GM13977 (cell line): ENCODE measurements at regions not wholly inside any gene's neighbourhood (a gene's known extent, or its start where the extent isn't known, plus 50 kb on each side); places are given as distances from the start of the nearest gene placed in this dataset.
"Not testable (repeated sequence)": the region's sequence is repeated elsewhere in the genome, so short reads cannot be mapped to it uniquely, and the experiment has no call there.

ENCODE experiments used
- DNase-seq: peaks from one replicate; pipeline ENCODE4 v3.0.0; 2012; ENCODE audit warnings: low spot score
- CTCF ChIP-seq: IDR thresholded peaks from 2 replicates; pipeline ENCODE4 v1.5.1; 2012; ENCODE audit warnings: mild to moderate bottlenecking, control low read depth; ENCODE audit not compliant: insufficient read depth; ENCODE audit errors: extremely low read depth, missing control alignments
- in situ Hi-C: fragments of 300-500 bp; cut with MboI; formaldehyde crosslinking; loops from one replicate; pipeline ENCODE4 v1.12.0; 2022; ENCODE audit warnings: low sequenced_read_pairs, low pct_unique_long_range_greater_than_20kb, mixed read lengths, inconsistent platforms; ENCODE audit not compliant: unreplicated experiment

- no peak for TF ChIP-seq CTCF
- in situ Hi-C loops = no loop called here
- no peak for DNase-seq
Measured at GRCh38 chr15:69763831-69764230, 311.2 kb downstream of the RPLP1 start.

DNA sequence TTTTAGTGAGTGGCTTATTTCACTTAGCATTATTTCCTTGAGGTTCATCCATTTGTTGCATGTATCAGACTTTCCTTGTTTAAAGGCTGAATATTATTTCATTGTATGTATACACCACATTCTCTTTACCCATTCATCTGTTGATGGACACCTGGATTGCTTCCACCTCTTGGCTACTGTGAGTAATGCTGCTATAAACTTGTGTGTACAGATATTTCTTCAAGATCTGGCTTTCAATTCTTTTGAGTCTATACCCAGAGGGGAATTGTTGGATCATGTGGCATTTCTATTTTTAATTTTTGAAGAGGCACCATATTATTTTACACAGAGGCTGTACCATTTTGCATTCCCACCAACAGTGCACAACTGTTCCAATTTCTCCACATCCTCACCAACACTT lies 313.5 kb downstream of the RPLP1 start:
- no peak for DNase-seq
- TF ChIP-seq CTCF = no peak
- in situ Hi-C loops = no loop called here

GRCh38 chr15:69767191-69767590 lies 314.6 kb downstream of the RPLP1 start:
- TF ChIP-seq CTCF = no peak
- in situ Hi-C loops = no loop called here
- DNase-seq = no peak

DNA sequence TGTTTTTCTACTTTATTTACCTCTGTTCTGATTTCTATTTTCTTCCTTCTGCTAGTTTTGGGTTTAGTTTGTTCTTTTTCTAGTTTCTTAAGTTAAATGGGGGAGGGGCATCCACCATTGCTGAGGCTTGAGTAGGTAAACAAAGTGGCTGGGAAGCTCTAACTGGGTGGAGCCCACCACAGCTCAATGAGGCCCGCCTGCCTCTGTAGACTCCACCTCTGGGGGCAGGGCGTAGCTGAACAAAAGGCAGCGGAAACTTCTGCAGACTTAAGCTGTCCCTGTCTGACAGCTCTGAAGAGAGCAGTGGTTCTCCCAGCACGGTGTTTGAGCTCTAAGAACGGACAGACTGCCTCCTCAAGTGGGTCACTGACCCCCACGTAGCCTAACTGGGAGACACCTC lies 316.7 kb downstream of the RPLP1 start:
- in situ Hi-C loops, DNase-seq: not testable (repeated sequence)

GRCh38 chr15:69774258-69774657 lies 321.6 kb downstream of the RPLP1 start:
- DNase-seq, in situ Hi-C loops: not testable (repeated sequence)

DNA sequence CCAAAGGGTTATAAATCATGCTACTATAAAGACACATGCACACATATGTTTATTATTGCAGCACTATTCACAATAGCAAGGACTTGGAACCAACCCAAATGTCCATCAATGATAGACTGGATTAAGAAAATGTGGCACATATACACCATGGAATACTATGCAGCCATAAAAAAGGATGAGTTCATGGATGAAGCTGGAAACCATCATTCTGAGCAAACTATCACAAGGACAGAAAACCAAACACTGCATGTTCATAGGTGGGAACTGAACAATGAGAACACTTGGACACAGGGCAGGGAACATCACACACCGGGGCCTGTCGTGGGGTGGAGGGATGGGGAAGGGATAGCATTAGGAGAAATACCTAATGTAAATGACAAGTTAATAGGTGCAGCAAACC lies 322.1 kb downstream of the RPLP1 start:
- DNase-seq, in situ Hi-C loops: not testable (repeated sequence)

DNA sequence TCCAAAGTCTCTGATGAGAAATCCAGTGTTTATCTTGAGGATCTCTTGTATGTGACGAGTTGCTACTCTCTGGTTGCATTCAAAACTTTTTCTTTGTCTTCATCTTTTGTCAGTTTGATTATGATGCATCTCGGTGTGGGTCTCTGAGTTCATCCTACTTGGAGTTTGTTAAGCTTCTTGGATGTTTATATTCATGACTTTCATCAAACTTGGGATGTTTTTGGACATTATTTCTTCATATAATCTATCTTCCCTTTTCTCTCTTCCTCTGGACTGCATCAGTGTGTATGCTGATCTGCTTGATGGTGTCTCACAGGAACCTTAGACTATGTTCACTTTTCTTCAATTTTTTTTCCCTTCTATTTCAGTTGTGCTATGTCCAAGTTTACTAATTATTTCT lies 320.4 kb downstream of the TLE3 start:
- in situ Hi-C loops = no loop called here
- no peak for DNase-seq
- TF ChIP-seq CTCF = no peak

DNA sequence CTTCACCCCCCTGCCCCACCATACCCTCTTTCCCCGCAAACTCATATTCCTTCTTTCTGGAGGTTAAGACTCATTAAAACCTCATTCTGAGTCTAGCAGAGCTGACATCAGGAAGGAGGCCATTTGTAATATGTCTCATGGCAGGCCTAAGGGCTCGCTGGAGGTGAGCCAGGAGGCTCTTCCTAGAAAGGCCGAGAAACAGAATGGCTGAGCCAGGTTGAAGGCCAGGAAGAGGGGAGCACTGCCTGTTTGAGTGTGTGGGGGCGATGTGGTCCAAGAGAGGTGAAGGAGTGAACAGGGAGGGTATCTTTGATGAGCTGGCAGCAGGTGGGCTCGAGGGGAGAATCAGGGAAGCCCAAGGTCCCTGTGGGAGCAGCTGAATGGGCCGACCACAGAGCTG lies 317.3 kb downstream of the TLE3 start:
- TF ChIP-seq CTCF = no peak
- no peak for DNase-seq
- in situ Hi-C loops = no loop called here

DNA sequence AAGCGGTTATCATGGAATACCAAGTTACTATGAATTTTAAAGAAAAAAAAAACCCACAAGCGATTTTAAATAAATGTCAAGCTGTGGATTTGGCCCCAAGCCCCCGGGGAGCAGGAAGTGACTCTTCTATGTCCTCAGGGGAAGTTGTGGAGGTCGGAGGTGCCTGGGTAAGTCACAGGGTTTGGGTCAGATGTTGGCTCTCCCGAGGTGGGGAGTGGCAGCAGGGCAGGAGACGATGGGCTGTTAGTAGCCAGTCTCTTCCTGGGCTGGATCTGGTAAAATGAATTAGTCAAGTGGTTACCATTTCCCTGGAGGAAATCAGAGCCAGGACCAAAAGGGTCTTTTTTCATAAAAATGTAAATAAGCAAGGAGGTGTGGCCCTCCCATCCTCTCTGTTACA lies 316.7 kb downstream of the TLE3 start:
- no peak for DNase-seq
- no peak for TF ChIP-seq CTCF
- in situ Hi-C loops = no loop called here
